HAP-1 (cell line): ENCODE measurements at regions not wholly inside any gene's neighbourhood (a gene's known extent, or its start where the extent isn't known, plus 50 kb on each side); places are given as distances from the start of the nearest gene placed in this dataset.
"Not testable (repeated sequence)": the region's sequence is repeated elsewhere in the genome, so short reads cannot be mapped to it uniquely, and the experiment has no call there.

Experiments
- DNase-seq, 2 experiments: peaks; one replicate each; pipeline ENCODE4 v3.0.0-alpha.2; 2016 to 2020; ENCODE audit warnings: low spot score in 2 of 2
- H3K27me3 ChIP-seq: fragments of 250-450 bp; sonication (Bioruptor Pico); 2 replicates; pipeline ENCODE4 v1.5.1; 2020; ENCODE audit warnings: low read depth, mild to moderate bottlenecking, moderate library complexity
- H3K36me3 ChIP-seq: fragments of 250-450 bp; sonication (Bioruptor Pico); replicated peaks from 2 replicates; pipeline ENCODE4 v1.5.1; 2020; ENCODE audit warnings: mild to moderate bottlenecking
- H3K4me1 ChIP-seq: fragments of 250-450 bp; sonication (Bioruptor Pico); 2 replicates; pipeline ENCODE4 v1.5.1; 2020; ENCODE audit warnings: mild to moderate bottlenecking
- H3K4me3 ChIP-seq: fragments of 250-450 bp; sonication (Bioruptor Pico); 2 replicates; pipeline ENCODE4 v1.5.1; 2020; ENCODE audit warnings: mild to moderate bottlenecking, moderate library complexity
- H3K9me3 ChIP-seq: fragments of 250-450 bp; sonication (Bioruptor Pico); 2 replicates; pipeline ENCODE4 v1.5.1; 2020; ENCODE audit warnings: mild to moderate bottlenecking, moderate library complexity
- in situ Hi-C: fragments of 300-500 bp; cut with MboI; formaldehyde crosslinking; loops from 3 replicates; pipeline ENCODE4 v1.14.3; 2020; ENCODE audit warnings: low sequenced_read_pairs, inconsistent platforms, mixed read lengths

DNA sequence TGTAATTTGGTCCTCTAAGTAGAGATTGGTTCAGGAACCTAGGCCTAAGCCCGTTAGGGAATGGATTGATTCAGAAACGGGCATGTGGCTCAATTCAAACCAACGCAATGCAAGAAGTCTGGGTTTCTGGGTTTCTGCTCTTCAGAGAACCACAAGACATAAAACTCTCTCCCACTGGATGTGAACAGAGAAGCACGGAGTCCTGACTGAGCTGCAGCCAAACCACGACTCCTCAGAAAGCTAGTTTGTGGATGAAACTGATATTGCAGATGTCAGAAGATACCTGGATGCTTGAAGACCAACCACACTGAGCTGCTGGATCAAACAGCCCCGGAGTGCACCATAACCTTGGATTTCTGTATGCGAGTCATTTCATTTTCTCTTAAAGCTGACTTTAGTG lies 50.0 kb downstream of the SOD2 start:
- no peak for DNase-seq
- no peaks in the 10 kb centered on the region for H3K4me1 ChIP-seq
- H3K9me3 ChIP-seq, result no peaks in the 10 kb centered on the region
- no peaks in the 10 kb centered on the region for H3K27me3 ChIP-seq
- H3K36me3 ChIP-seq, result no peaks in the 10 kb centered on the region
- in situ Hi-C loops, result loop anchor here (10.0 kb wide), 1 partner anchor 468 kb away; no protein-coding TSS in a partner anchor
- H3K4me3 ChIP-seq, result no peak overlapping the region

DNA sequence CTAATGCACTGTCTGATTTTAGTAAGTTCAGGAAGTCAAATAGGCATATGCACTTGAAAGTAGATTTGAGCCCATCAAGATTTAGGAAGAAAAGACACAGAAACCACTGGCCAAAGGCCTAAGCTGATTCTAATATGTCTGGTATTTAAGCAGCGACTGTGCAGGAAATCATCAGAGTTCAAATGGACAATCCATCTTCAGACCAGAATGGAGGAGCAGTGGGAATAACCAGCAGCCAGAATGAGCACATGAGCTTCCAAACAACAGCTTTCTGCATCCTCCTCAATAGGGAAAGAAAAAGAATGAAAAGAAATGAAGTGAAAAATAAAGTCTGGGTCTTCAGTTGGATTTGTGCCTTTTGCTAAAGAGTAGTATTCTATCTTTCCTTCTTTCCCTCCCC lies 50.6 kb downstream of the SOD2 start:
- in situ Hi-C loops, result loop anchor here (10.0 kb wide), 1 partner anchor 468 kb away; no protein-coding TSS in a partner anchor
- Histone ChIP-seq H3K9me3 (no peaks in the 10 kb centered on the region), H3K4me1 (no peaks in the 10 kb centered on the region)

DNA sequence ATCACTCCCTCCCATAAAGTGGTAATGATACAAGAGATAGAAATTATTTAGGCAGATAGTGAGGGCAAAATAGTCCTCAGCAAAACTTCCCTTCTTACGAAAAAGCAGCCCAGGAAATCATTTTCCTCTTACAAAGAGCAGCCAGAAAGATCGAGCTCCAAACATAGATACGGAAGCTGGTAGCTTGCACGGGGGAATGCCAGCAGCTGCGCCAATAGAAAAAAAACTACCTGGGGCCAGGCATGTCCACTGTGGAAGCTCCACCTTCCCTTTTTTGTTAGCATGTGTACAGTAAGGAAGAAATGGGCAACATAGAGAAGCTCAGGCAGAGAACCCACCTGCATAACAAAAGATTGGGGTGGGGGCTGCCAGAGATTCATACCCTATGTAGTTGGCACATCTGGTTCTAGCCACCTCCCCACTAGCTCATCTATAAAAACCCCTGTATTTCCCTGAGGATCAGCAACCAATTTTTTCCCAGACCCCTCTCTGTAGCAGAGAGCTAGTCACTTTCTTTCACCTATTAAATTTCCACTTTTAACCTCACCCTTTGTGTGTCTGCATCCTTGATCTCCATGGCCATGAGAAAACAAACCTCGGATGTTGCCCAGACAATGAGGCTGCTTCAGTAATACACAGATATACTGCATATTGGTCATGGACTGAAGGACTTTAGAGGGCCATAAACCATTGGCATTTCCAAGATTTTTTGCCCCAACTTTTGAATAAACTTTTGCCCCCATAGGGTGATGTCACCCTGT lies 52.1 kb downstream of the SOD2 start:
- Histone ChIP-seq H3K4me1 (no peaks in the 10 kb centered on the region), H3K4me3 (no peak overlapping the region), H3K27me3 (no peaks in the 10 kb centered on the region), H3K36me3 (no peaks in the 10 kb centered on the region), H3K9me3 (no peaks in the 10 kb centered on the region)
- in situ Hi-C loops, result loop anchor here (10.0 kb wide), 1 partner anchor 466 kb away; no protein-coding TSS in a partner anchor
- no peak for DNase-seq

More for the DNA sequence above, 50.6 kb downstream of the SOD2 start:
- DNase-seq, result no peak
- no peaks in the 10 kb centered on the region for H3K27me3 ChIP-seq
- no peak overlapping the region for H3K4me3 ChIP-seq
- no peaks in the 10 kb centered on the region for H3K36me3 ChIP-seq

DNA sequence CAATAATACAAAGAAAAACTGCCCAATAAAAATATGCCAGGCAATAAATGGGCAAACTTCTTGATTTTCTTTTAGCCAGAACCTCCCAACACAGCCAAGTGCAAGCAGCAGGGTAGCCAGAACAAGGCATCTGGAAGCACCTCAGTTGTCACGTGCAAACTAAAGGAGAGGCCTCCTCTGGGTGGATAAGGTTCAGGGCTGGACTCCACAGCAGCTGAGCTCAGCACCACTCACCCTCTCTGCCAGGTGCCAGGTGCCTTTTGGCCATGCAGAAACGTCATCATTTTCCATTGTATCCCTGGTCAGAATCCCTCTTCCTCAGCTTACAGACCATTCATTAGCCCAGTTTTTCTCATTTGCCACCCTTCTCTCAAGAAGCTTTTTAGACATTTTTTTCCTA lies 52.7 kb downstream of the SOD2 start:
- Histone ChIP-seq H3K4me3 (no peak overlapping the region), H3K27me3 (no peaks in the 10 kb centered on the region), H3K36me3 (no peaks in the 10 kb centered on the region), H3K4me1 (no peaks in the 10 kb centered on the region), H3K9me3 (no peaks in the 10 kb centered on the region)
- no peak for DNase-seq
- in situ Hi-C loops, result loop anchor here (10.0 kb wide), 1 partner anchor 466 kb away; no protein-coding TSS in a partner anchor

DNA sequence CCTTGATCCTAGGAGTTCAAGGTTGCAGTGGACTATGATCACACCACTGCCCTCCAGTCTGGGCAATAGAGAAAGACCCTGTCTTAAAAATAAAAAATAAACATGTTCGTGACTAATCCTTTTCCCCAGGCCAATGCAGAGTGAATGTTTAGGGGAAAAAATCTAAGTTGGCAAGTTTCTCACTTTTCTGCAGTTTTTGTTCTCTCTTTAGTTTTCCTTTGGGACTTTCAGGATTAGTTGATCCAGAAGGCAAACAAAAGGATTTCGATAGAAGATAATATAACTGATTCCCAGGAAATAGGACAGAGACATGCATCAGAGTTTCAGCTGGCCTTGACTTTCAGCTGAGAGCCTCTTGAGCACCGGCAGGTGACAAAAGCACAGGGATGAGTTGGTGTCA lies 53.3 kb downstream of the SOD2 start:
- Histone ChIP-seq H3K4me3 (no peak overlapping the region), H3K36me3 (no peaks in the 10 kb centered on the region), H3K27me3 (no peaks in the 10 kb centered on the region), H3K9me3 (no peaks in the 10 kb centered on the region), H3K4me1 (no peaks in the 10 kb centered on the region)
- no peak for DNase-seq
- in situ Hi-C loops, result loop anchor here (10.0 kb wide), 1 partner anchor 465 kb away; no protein-coding TSS in a partner anchor

DNA sequence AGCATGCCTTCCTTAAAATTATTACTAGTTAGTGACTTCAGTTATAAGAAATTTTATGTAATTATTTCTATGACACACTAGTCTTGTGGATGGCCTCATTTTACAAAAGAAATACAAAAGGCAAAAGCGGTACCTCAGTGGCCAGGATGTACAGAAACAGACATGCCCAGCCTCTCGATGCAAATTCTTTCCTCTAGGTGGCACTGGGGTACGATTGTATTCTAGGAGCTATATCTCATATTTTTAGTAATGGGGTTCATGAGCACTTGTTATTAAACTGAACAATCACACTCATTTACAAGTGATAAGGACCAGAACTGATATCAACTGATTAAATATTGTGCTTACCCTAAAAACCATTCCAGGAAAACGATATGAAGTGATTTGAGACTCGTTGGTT lies 59.8 kb downstream of the SOD2 start:
- no peaks in the 10 kb centered on the region for H3K4me1 ChIP-seq
- no peaks in the 10 kb centered on the region for H3K27me3 ChIP-seq
- in situ Hi-C loops, result no loop called here
- peak; percentile 20 to 60 for DNase-seq
- no peak overlapping the region for H3K4me3 ChIP-seq
- H3K36me3 ChIP-seq, result no peaks in the 10 kb centered on the region
- no peaks in the 10 kb centered on the region; the same call in 1 of the 2 replicates for H3K9me3 ChIP-seq

DNA sequence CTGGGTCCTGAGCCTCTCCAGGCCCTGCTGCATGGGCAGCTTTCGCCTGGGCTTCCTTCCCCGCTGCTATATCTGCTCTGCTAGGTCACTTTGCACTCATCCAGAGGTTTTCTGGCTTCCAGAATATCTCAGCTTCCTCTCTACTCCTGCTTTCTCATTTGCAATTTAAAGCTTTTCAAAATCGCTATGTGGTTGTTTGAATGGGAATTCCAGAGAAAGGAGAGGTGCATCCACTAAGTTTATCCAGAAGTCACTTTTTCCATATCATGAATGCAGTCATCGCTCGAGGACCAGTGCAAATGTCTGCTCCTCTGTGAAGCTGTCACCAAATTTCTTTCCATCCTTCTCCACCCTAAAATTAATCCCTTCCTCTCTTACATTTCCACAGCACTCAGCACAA lies 61.2 kb downstream of the SOD2 start:
- Histone ChIP-seq H3K4me1 (no peaks in the 10 kb centered on the region), H3K4me3 (no peak overlapping the region), H3K9me3 (no peaks in the 10 kb centered on the region; the same call in 1 of the 2 replicates), H3K36me3 (no peaks in the 10 kb centered on the region), H3K27me3 (no peaks in the 10 kb centered on the region)
- no peak for DNase-seq
- in situ Hi-C loops, result no loop called here

DNA sequence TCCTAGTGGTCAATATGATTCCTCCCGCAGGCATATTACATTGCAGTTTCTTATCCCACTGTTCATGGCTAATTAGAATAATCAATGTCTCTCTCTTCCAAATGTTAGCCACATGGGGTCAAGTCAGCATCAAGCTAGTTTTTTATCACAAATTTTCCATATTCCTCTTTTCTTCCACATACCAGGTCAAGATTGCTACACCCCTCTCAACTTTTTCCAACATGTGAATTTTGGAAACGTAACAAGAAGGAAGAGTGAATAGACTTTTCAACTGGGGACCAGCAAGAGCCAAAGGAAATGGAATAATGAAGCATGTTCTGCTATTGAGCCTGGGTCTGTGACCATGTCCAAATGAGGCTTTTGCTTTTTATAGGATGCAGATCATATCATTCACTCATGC lies 65.1 kb downstream of the SOD2 start:
- Histone ChIP-seq H3K27me3 (no peaks in the 10 kb centered on the region), H3K4me1 (no peaks in the 10 kb centered on the region), H3K4me3 (no peak overlapping the region), H3K9me3 (no peaks in the 10 kb centered on the region; the same call in 1 of the 2 replicates), H3K36me3 (no peaks in the 10 kb centered on the region)
- no peak for DNase-seq
- in situ Hi-C loops, result no loop called here

DNA sequence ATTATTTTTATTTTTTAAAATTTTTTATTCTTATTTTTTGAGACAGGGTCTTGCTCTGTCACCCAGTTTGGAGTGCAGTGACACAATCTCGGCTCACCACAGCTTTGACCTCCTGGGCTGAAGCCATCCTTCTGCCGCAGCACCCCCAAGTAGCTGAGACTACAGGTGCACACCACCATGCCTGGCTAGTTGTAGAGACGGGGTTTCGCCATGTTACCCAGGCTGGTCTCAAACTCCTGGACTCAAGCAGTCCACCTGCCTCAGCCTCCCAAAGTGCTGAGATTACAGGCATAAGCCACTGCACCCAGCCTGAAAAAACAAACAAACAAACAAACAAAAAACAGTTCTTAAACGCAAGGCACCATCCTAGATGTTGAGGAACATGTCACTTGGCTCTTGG lies 66.5 kb downstream of the SOD2 start:
- H3K27me3 ChIP-seq, in situ Hi-C loops, DNase-seq, H3K4me1 ChIP-seq, H3K36me3 ChIP-seq, H3K4me3 ChIP-seq, H3K9me3 ChIP-seq: not testable (repeated sequence)

DNA sequence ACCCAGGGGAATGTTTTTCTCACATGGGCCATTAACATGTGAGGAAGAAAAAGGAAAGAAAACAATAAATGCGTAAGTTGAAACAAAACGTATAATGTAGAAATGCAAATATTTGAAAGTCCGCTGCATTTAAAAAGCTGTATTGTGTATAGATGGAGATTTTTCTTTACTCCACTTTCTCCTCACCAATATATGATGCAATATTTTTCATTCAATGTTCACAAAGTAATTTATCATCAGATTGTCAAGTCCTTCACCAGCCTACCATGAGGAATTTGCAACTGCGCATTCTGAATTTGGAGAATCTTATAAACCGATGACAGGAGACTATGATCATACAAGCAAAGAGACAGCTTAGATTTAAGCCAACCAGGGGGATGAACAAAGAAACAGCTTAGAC lies 69.9 kb downstream of the SOD2 start:
- Histone ChIP-seq H3K9me3 (no peaks in the 10 kb centered on the region), H3K4me3 (no peak overlapping the region), H3K4me1 (no peaks in the 10 kb centered on the region), H3K27me3 (no peaks in the 10 kb centered on the region), H3K36me3 (no peaks in the 10 kb centered on the region)
- in situ Hi-C loops, result no loop called here
- no peak for DNase-seq

DNA sequence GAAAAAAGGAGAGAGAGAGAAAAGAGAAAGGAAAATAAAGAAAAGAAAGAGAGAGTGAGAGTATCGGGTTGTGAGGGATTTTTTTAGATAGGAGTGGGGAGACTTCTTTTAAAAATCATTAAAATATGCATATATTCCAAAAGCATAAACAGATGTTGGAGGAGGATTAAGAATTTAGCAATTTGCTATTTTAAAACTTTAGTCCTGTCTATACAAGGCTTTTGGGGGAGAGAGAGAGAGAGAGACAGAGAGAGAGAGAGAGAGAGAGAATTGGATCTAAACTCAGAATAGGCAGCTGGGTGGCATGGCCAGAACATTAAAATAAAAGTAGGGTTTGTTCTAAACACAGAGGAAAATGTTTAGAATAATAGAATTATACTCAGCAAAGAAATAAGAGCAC lies 72.1 kb downstream of the SOD2 start:
- H3K27me3 ChIP-seq, result no peaks in the 10 kb centered on the region
- DNase-seq, result no peak
- no peak overlapping the region for H3K4me3 ChIP-seq
- no peaks in the 10 kb centered on the region for H3K9me3 ChIP-seq
- H3K4me1 ChIP-seq, result no peaks in the 10 kb centered on the region
- in situ Hi-C loops, result no loop called here
- H3K36me3 ChIP-seq, result no peaks in the 10 kb centered on the region

DNA sequence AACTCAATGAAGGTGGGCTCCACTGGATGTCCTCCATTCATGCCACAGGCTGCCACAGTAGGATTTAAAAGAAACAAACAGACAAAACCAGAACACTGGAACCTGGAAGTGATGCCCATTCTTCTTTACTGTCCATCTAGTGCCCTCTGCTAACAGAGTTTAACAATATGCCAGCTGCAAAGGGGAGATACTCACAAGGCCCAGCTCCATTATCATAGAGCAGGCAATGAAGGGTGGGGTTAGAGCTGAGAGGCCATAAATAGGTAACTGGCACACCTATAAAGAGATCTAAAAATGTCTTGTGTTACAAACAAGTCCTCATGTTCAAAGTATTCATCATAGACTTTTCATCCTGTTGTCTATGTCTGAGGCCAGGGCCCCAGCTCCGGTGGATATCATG lies 75.6 kb downstream of the SOD2 start:
- H3K4me3 ChIP-seq, result no peak overlapping the region
- no peaks in the 10 kb centered on the region for H3K27me3 ChIP-seq
- in situ Hi-C loops, result no loop called here
- H3K4me1 ChIP-seq, result no peaks in the 10 kb centered on the region
- DNase-seq, result no peak
- no peaks in the 10 kb centered on the region for H3K9me3 ChIP-seq
- H3K36me3 ChIP-seq, result no peaks in the 10 kb centered on the region

DNA sequence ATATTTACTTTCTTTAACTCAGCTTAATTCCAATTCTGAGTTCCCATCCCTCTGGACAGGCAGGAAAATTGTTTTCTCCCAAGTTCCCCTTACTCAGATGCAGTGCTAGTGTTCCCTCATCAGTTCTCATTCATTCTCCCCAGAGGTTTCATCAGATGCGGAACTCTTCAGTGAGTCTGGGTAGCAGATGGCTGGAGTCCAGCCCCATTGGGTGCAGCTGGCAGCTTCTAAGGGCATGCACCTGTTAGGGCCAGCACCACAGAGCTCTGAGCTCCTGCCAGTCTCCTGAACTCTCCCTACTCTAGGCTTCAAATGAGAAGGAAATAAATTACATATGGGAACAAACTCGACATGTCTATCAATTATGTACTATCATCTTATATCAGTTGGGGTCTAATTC lies 76.6 kb downstream of the SOD2 start:
- Histone ChIP-seq H3K4me1 (no peaks in the 10 kb centered on the region), H3K36me3 (no peaks in the 10 kb centered on the region), H3K9me3 (no peaks in the 10 kb centered on the region), H3K4me3 (no peak overlapping the region), H3K27me3 (no peaks in the 10 kb centered on the region)
- in situ Hi-C loops, result no loop called here
- DNase-seq, result no peak

DNA sequence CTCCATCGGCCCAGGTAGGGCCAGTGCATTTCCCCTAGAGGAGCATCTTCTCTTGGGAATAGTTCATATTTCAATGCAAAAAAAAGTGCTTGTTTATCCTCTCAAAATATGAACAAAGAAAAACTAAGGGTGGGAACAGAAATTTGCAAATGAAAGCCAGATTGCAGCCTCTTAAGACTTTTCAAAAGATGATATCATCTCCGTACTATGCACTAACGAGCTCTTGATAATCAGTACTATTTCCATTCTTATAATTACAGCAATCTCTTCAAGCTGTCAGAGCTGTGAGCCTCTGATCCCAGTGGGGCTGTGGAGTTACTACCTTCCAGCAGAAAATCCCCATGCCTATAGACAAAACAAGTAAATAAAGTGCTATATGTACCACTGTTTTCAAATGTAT lies 77.1 kb downstream of the SOD2 start:
- Histone ChIP-seq H3K36me3 (no peaks in the 10 kb centered on the region), H3K4me1 (no peaks in the 10 kb centered on the region), H3K27me3 (no peaks in the 10 kb centered on the region), H3K4me3 (no peak overlapping the region), H3K9me3 (no peaks in the 10 kb centered on the region)
- in situ Hi-C loops, result no loop called here
- no peak for DNase-seq

DNA sequence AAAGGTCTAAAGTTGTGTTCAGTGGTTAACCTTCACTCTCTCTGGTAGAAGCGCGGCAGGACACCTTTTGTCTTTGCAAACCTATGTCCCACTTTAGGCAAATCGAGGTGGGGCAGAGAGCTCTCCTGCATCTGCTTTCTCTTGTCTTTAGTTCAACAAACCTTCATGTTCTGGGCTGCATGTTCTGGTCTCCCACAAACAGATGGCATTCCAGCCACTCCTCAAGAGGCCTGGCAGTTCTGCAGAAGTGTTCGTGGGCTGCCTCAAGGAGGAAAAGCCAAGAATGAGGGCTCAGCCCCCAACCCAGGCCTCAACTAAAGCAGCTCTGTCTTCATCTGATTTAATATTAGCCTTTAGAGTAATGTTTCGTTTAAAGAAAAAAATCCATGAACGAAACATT lies 82.2 kb downstream of the SOD2 start:
- no peaks in the 10 kb centered on the region for H3K36me3 ChIP-seq
- H3K4me1 ChIP-seq, result no peaks in the 10 kb centered on the region
- DNase-seq, result no peak
- no peaks in the 10 kb centered on the region for H3K27me3 ChIP-seq
- H3K9me3 ChIP-seq, result no peaks in the 10 kb centered on the region
- no peak overlapping the region for H3K4me3 ChIP-seq
- in situ Hi-C loops, result no loop called here
